D341Med (cell line): ENCODE measurements at regions not wholly inside any gene's neighbourhood (a gene's known extent, or its start where the extent isn't known, plus 50 kb on each side); places are given as distances from the start of the nearest gene placed in this dataset.
"Not testable (repeated sequence)": the region's sequence is repeated elsewhere in the genome, so short reads cannot be mapped to it uniquely, and the experiment has no call there.

Experiments
- DNase-seq: peaks from one replicate; pipeline ENCODE4 v3.0.0; 2012; ENCODE audit warnings: low spot score

- DNase-seq = no peak
Observed at GRCh38 chr14:34300330-34300729, 161.7 kb downstream of the SPTSSA start.

GRCh38 chr14:34299360-34299759 is 162.7 kb downstream of the SPTSSA start:
- no peak for DNase-seq

GRCh38 chr14:34297786-34298520 is 164.1 kb downstream of the SPTSSA start:
- DNase-seq = no peak

GRCh38 chr14:34283590-34283989 is 178.4 kb downstream of the SPTSSA start:
- no peak for DNase-seq

- no peak for DNase-seq
Observed at GRCh38 chr14:34277191-34277590, 184.8 kb downstream of the SPTSSA start.

- no peak for DNase-seq
Observed at GRCh38 chr14:34275530-34275929, 186.5 kb downstream of the SPTSSA start.

- no peak for DNase-seq
Observed at GRCh38 chr14:34275078-34275477, 187.0 kb downstream of the SPTSSA start.

- not testable (repeated sequence) for DNase-seq
Observed at GRCh38 chr14:34273716-34274115, 188.3 kb downstream of the SPTSSA start.

GRCh38 chr14:34270361-34270760 is 191.7 kb downstream of the SPTSSA start:
- no peak for DNase-seq

- no peak for DNase-seq
Observed at GRCh38 chr14:34266344-34266743, 195.7 kb downstream of the SPTSSA start.

- DNase-seq = no peak
Observed at GRCh38 chr14:34262127-34262910, 199.7 kb downstream of the SPTSSA start.

- DNase-seq = no peak
Observed at GRCh38 chr14:34259996-34260395, 202.0 kb downstream of the SPTSSA start.

- no peak for DNase-seq
Observed at GRCh38 chr14:34258318-34258717, 203.7 kb downstream of the SPTSSA start.

GRCh38 chr14:34257505-34257904 is 204.5 kb downstream of the SPTSSA start:
- DNase-seq = no peak

GRCh38 chr14:34256223-34256622 is 205.8 kb downstream of the SPTSSA start:
- DNase-seq = no peak

GRCh38 chr14:34254571-34254970 is 207.5 kb downstream of the SPTSSA start:
- DNase-seq = no peak

GRCh38 chr14:34254031-34254430 is 208.0 kb downstream of the SPTSSA start:
- DNase-seq = no peak

GRCh38 chr14:34252227-34252626 is 209.8 kb downstream of the SPTSSA start:
- DNase-seq = no peak

GRCh38 chr14:34251662-34252061 is 210.4 kb downstream of the SPTSSA start:
- DNase-seq = no peak

- no peak for DNase-seq
Observed at GRCh38 chr14:34250959-34251358, 211.1 kb downstream of the SPTSSA start.

- no peak for DNase-seq
Observed at GRCh38 chr14:34247605-34248004, 214.4 kb downstream of the SPTSSA start.

GRCh38 chr14:34246206-34246605 is 215.8 kb downstream of the SPTSSA start:
- DNase-seq = no peak

GRCh38 chr14:34243401-34243800 is 218.6 kb downstream of the SPTSSA start:
- DNase-seq = no peak

GRCh38 chr14:34243001-34243400 is 219.0 kb downstream of the SPTSSA start:
- no peak for DNase-seq
